Neuron (in vitro differentiated cells): ENCODE measurements at regions not wholly inside any gene's neighbourhood (a gene's known extent, or its start where the extent isn't known, plus 50 kb on each side); places are given as distances from the start of the nearest gene placed in this dataset.
"Not testable (repeated sequence)": the region's sequence is repeated elsewhere in the genome, so short reads cannot be mapped to it uniquely, and the experiment has no call there.

Experiments
- H2AFZ ChIP-seq: one replicate; pipeline ENCODE4 v1.6.1; 2013; ENCODE audit warnings: low read depth, mild to moderate bottlenecking, inconsistent platforms, low read length, moderate library complexity
- H3K27me3 ChIP-seq: one replicate; pipeline ENCODE4 v1.6.1; 2013; ENCODE audit warnings: low read length; ENCODE audit not compliant: insufficient read depth
- H3K36me3 ChIP-seq: one replicate; pipeline ENCODE4 v1.6.1; 2013; ENCODE audit warnings: low read length; ENCODE audit not compliant: insufficient read depth
- H3K4me1 ChIP-seq: one replicate; pipeline ENCODE4 v1.6.1; 2013; ENCODE audit warnings: low read length; ENCODE audit not compliant: insufficient read depth
- H3K4me3 ChIP-seq: 2 replicates; pipeline ENCODE4 v1.5.1; 2013; ENCODE audit warnings: mild to moderate bottlenecking, low read length, moderate library complexity
- H3K9me3 ChIP-seq: one replicate; pipeline ENCODE4 v1.6.1; 2013; ENCODE audit warnings: low read length

GRCh38 chr1:217138173-217138765, 415.0 kb upstream of the ESRRG start:
- peaks cover 46% of the 10 kb centered on the region for H3K4me1 ChIP-seq
- H3K27me3 ChIP-seq: peaks cover 86% of the 10 kb centered on the region
- no peak overlapping the region for H2AFZ ChIP-seq
- no peaks in the 10 kb centered on the region for H3K9me3 ChIP-seq
- H3K36me3 ChIP-seq: no peaks in the 10 kb centered on the region
- H3K4me3 ChIP-seq: no peak overlapping the region

- H3K9me3 ChIP-seq: peaks cover 2% of the 10 kb centered on the region
- peaks cover 46% of the 10 kb centered on the region for H3K4me1 ChIP-seq
- H3K36me3 ChIP-seq: no peaks in the 10 kb centered on the region
- no peak overlapping the region for H3K4me3 ChIP-seq
- H3K27me3 ChIP-seq: peaks cover 95% of the 10 kb centered on the region
- no peak overlapping the region for H2AFZ ChIP-seq
Observed at GRCh38 chr1:217137210-217137881, 414.1 kb upstream of the ESRRG start.

GRCh38 chr1:217136895-217137205, 413.6 kb upstream of the ESRRG start:
- Histone ChIP-seq H3K36me3 (no peaks in the 10 kb centered on the region), H3K9me3 (peaks cover 2% of the 10 kb centered on the region), H2AFZ (no peak overlapping the region), H3K4me1 (peaks cover 46% of the 10 kb centered on the region), H3K4me3 (no peak overlapping the region), H3K27me3 (peaks cover 95% of the 10 kb centered on the region)

GRCh38 chr1:217135987-217136894, 413.0 kb upstream of the ESRRG start:
- Histone ChIP-seq H2AFZ (peak overlapping the region; percentile 95), H3K36me3 (no peaks in the 10 kb centered on the region), H3K9me3 (peaks cover 2% of the 10 kb centered on the region), H3K4me1 (peaks cover 46% of the 10 kb centered on the region), H3K27me3 (peaks cover 95% of the 10 kb centered on the region), H3K4me3 (peak overlapping the region; percentile 69)

- peaks cover 89% of the 10 kb centered on the region for H3K27me3 ChIP-seq
- H3K36me3 ChIP-seq: no peaks in the 10 kb centered on the region
- H3K4me3 ChIP-seq: peak overlapping the region; percentile 69
- peaks cover 2% of the 10 kb centered on the region for H3K9me3 ChIP-seq
- peak overlapping the region; percentile 95 for H2AFZ ChIP-seq
- H3K4me1 ChIP-seq: peaks cover 46% of the 10 kb centered on the region
Observed at GRCh38 chr1:217135569-217135915, 412.3 kb upstream of the ESRRG start.

GRCh38 chr1:217134857-217135568, 411.8 kb upstream of the ESRRG start:
- H3K4me1 ChIP-seq: peaks cover 46% of the 10 kb centered on the region
- H3K4me3 ChIP-seq: peak overlapping the region; percentile 69
- peak overlapping the region; percentile 95 for H2AFZ ChIP-seq
- H3K36me3 ChIP-seq: no peaks in the 10 kb centered on the region
- peaks cover 87% of the 10 kb centered on the region for H3K27me3 ChIP-seq
- peaks cover 2% of the 10 kb centered on the region for H3K9me3 ChIP-seq

- H3K9me3 ChIP-seq: peaks cover 2% of the 10 kb centered on the region
- no peaks in the 10 kb centered on the region for H3K36me3 ChIP-seq
- H3K27me3 ChIP-seq: peaks cover 83% of the 10 kb centered on the region
- peak overlapping the region; percentile 95 for H2AFZ ChIP-seq
- H3K4me3 ChIP-seq: peak overlapping the region; percentile 69
- H3K4me1 ChIP-seq: peaks cover 42% of the 10 kb centered on the region
Observed at GRCh38 chr1:217133958-217134856, 411.0 kb upstream of the ESRRG start.

- Histone ChIP-seq H3K4me1 (peaks cover 34% of the 10 kb centered on the region), H2AFZ (no peak overlapping the region), H3K4me3 (no peak overlapping the region), H3K36me3 (no peaks in the 10 kb centered on the region), H3K27me3 (peaks cover 72% of the 10 kb centered on the region), H3K9me3 (peaks cover 2% of the 10 kb centered on the region)
Observed at GRCh38 chr1:217133092-217133491, 409.9 kb upstream of the ESRRG start.

GRCh38 chr1:217123340-217123739, 400.1 kb upstream of the ESRRG start:
- not testable (repeated sequence) for H3K27me3 ChIP-seq, H3K4me1 ChIP-seq, H2AFZ ChIP-seq, H3K4me3 ChIP-seq, H3K36me3 ChIP-seq, H3K9me3 ChIP-seq

- Histone ChIP-seq H3K4me1 (no peaks in the 10 kb centered on the region), H3K36me3 (no peaks in the 10 kb centered on the region), H2AFZ (no peak overlapping the region), H3K9me3 (no peaks in the 10 kb centered on the region), H3K27me3 (peaks cover 11% of the 10 kb centered on the region), H3K4me3 (no peak overlapping the region)
Observed at GRCh38 chr1:217117973-217118465, 394.8 kb upstream of the ESRRG start.

- Histone ChIP-seq H2AFZ (no peak overlapping the region), H3K4me3 (no peak overlapping the region), H3K9me3 (no peaks in the 10 kb centered on the region), H3K27me3 (peaks cover 11% of the 10 kb centered on the region), H3K36me3 (no peaks in the 10 kb centered on the region), H3K4me1 (no peaks in the 10 kb centered on the region)
Observed at GRCh38 chr1:217115404-217116380, 392.5 kb upstream of the ESRRG start.
